SU-DHL-6 (cell line): ENCODE measurements at regions not wholly inside any gene's neighbourhood (a gene's known extent, or its start where the extent isn't known, plus 50 kb on each side); places are given as distances from the start of the nearest gene placed in this dataset.

Experiments
- CTCF ChIP-seq: fragments of 200-600 bp; sonication (generic); IDR thresholded peaks from one replicate; pipeline ENCODE4 v1.5.1; 2017; ENCODE audit warnings: antibody characterized with exemption, mild to moderate bottlenecking, low read length, moderate library complexity; ENCODE audit not compliant: insufficient read depth, poor library complexity, severe bottlenecking
- EZH2phosphoT487 ChIP-seq: fragments of 200-600 bp; sonication (generic), shearing (Covaris generic); conservative IDR thresholded peaks from 2 replicates; pipeline ENCODE4 v1.6.1; 2018; ENCODE audit warnings: mild to moderate bottlenecking, antibody characterized with exemption, low read length, moderate library complexity, mixed read lengths

GRCh38 chr6:114543696-114544095, 200.9 kb upstream of the HS3ST5 start:
- TF ChIP-seq CTCF = no peak
- TF ChIP-seq EZH2phosphoT487 = no peak
